Colonic mucosa (tissue), 4 donors: ENCODE measurements at regions not wholly inside any gene's neighbourhood (a gene's known extent, or its start where the extent isn't known, plus 50 kb on each side); places are given as distances from the start of the nearest gene placed in this dataset.

Experiments
- DNase-seq: peaks from one replicate; pipeline ENCODE4 v3.0.0-alpha.2; 2020
- H3K27ac ChIP-seq: fragments of 200-600 bp; one replicate; pipeline ENCODE4 v1.8.0; 2021
- H3K27me3 ChIP-seq: fragments of 200-600 bp; one replicate; pipeline ENCODE4 v1.8.0; 2021
- H3K36me3 ChIP-seq: fragments of 200-600 bp; one replicate; pipeline ENCODE4 v1.8.0; 2021
- H3K4me1 ChIP-seq: fragments of 200-600 bp; one replicate; pipeline ENCODE4 v1.8.0; 2021; ENCODE audit warnings: mild to moderate bottlenecking
- H3K4me3 ChIP-seq: fragments of 200-600 bp; one replicate; pipeline ENCODE4 v1.8.0; 2021
- H3K9ac ChIP-seq, 2 donors: one replicate each; pipeline ENCODE4 v1.7.0; 2013; ENCODE audit warnings: control low read depth in 2 of 2, low read depth in 2 of 2, low read length in 2 of 2
- H3K9me3 ChIP-seq: fragments of 200-600 bp; one replicate; pipeline ENCODE4 v1.8.0; 2021
- intact Hi-C: fragments of 100-400 bp; cut with DNase I; formaldehyde crosslinking; loops from one replicate; pipeline ENCODE4 v1.14.1; 2022
- TF ChIP-seq, protein P1 (sequence below): fragments of 200-600 bp; IDR thresholded peaks from one replicate; pipeline ENCODE4 v1.8.0; 2022; ENCODE audit warnings: antibody characterized with exemption, mild to moderate bottlenecking
- donor health status: healthy.
- donor health status: DM: no; HTN: no; CAD: no.
- donor health status: DM: no; HTN: no; CAD: no.

GRCh38 chr18:78789850-78790249, 189.8 kb upstream of the SALL3 start:
- no peak overlapping the region for H3K9ac ChIP-seq
- no peak overlapping the region for H3K27ac ChIP-seq
- no peak for DNase-seq
- no peak overlapping the region for H3K4me3 ChIP-seq
- TF ChIP-seq, protein P1, sequence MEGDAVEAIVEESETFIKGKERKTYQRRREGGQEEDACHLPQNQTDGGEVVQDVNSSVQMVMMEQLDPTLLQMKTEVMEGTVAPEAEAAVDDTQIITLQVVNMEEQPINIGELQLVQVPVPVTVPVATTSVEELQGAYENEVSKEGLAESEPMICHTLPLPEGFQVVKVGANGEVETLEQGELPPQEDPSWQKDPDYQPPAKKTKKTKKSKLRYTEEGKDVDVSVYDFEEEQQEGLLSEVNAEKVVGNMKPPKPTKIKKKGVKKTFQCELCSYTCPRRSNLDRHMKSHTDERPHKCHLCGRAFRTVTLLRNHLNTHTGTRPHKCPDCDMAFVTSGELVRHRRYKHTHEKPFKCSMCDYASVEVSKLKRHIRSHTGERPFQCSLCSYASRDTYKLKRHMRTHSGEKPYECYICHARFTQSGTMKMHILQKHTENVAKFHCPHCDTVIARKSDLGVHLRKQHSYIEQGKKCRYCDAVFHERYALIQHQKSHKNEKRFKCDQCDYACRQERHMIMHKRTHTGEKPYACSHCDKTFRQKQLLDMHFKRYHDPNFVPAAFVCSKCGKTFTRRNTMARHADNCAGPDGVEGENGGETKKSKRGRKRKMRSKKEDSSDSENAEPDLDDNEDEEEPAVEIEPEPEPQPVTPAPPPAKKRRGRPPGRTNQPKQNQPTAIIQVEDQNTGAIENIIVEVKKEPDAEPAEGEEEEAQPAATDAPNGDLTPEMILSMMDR, result no peak
- H3K9me3 ChIP-seq, result no peaks in the 10 kb centered on the region
- intact Hi-C loops, result no loop called here
- H3K4me1 ChIP-seq, result no peaks in the 10 kb centered on the region
- no peaks in the 10 kb centered on the region for H3K27me3 ChIP-seq
- H3K36me3 ChIP-seq, result no peaks in the 10 kb centered on the region

GRCh38 chr18:78790511-78790910, 189.1 kb upstream of the SALL3 start:
- no peaks in the 10 kb centered on the region for H3K4me1 ChIP-seq
- TF ChIP-seq, protein P1, result no peak
- intact Hi-C loops, result no loop called here
- H3K27me3 ChIP-seq, result no peaks in the 10 kb centered on the region
- no peak overlapping the region for H3K27ac ChIP-seq
- H3K9me3 ChIP-seq, result no peaks in the 10 kb centered on the region
- H3K36me3 ChIP-seq, result no peaks in the 10 kb centered on the region
- no peak overlapping the region for H3K9ac ChIP-seq
- no peak for DNase-seq
- H3K4me3 ChIP-seq, result no peak overlapping the region

DNA sequence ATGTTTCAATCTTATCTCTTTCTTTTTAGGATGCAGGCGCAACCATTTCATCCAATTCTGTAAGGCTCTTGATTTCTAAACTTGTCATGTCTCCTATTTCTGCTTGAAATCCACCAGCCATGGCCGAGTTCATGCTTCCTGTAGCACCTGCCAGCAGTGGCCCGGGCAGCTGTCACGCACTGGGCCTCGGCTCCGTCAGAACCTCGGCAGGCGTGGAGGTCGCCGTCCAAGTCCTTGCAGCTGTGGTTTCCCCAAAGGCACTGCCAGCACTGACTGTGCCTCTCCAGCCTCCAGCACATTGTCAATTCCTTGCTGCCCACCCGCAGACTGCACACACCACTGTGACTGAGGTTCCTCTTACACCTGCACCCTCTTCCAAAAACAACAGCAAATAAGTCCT, 188.7 kb upstream of the SALL3 start:
- no peak for DNase-seq
- Histone ChIP-seq H3K4me3 (no peak overlapping the region), H3K9ac (no peak overlapping the region), H3K4me1 (no peaks in the 10 kb centered on the region), H3K27me3 (no peaks in the 10 kb centered on the region), H3K9me3 (no peaks in the 10 kb centered on the region), H3K27ac (no peak overlapping the region), H3K36me3 (no peaks in the 10 kb centered on the region)
- TF ChIP-seq, protein P1, result no peak
- intact Hi-C loops, result no loop called here

DNA sequence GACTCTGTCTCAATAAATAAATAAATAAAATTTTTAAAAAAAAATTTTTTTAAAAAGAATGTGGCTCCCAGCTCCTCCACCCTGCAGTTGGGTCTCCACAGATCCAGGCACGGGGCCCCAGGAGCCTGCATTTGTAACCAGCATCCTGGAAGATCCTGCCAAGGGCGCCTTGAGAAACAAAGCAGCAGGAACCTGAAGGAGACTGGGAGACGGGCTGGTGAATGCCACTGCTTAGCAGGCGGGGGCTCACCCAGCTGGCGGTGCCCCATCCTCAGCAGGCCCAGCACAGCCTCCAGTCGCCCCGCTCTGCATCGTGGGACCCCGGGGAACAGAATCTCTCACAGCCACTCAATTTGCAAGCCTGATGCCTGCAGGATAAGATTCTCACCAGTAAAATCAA, 187.5 kb upstream of the SALL3 start:
- Histone ChIP-seq H3K27me3 (no peaks in the 10 kb centered on the region), H3K36me3 (no peaks in the 10 kb centered on the region), H3K9me3 (no peaks in the 10 kb centered on the region), H3K9ac (no peak overlapping the region), H3K27ac (no peak overlapping the region), H3K4me1 (no peaks in the 10 kb centered on the region), H3K4me3 (no peak overlapping the region)
- TF ChIP-seq, protein P1, result no peak
- no peak for DNase-seq
- intact Hi-C loops, result no loop called here

GRCh38 chr18:78792736-78793135, 186.9 kb upstream of the SALL3 start:
- Histone ChIP-seq H3K27ac (no peak overlapping the region), H3K9ac (no peak overlapping the region), H3K4me1 (no peaks in the 10 kb centered on the region), H3K4me3 (no peak overlapping the region), H3K9me3 (no peaks in the 10 kb centered on the region), H3K27me3 (no peaks in the 10 kb centered on the region), H3K36me3 (no peaks in the 10 kb centered on the region)
- TF ChIP-seq, protein P1, result no peak
- intact Hi-C loops, result no loop called here
- no peak for DNase-seq
